NCI-H2196 treated with DMSO at 0.1 percent for 48 hours (cell line): ENCODE measurements at regions not wholly inside any gene's neighbourhood (a gene's known extent, or its start where the extent isn't known, plus 50 kb on each side); places are given as distances from the start of the nearest gene placed in this dataset.
"Not testable (repeated sequence)": the region's sequence is repeated elsewhere in the genome, so short reads cannot be mapped to it uniquely, and the experiment has no call there.

Experiments
- DNase-seq: peaks from one replicate; lab custom pipeline; 2025; ENCODE audit not compliant: unreplicated experiment; lab: John Stamatoyannopoulos, UW

DNA sequence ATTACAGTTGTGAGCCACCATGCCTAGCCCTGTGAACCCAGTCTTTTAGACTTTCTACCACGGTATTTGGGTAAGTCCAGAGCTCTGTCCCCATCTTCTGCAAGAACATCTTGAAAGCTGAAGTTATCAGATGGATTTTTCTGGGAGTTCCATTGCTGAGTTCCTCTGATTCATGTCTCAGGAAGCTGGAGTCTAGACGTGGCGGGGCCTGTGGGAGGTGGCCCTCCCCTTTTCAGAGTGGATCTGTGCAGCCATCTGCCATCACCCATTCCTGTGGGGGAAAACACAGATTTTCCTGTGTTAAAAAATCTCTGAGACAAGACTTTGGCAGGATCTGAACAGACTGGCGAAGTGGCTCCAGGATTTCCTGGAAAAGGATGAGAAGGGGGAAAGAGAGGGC is 234.3 kb downstream of the NPIPA7 start:
- not testable (repeated sequence) for DNase-seq

DNA sequence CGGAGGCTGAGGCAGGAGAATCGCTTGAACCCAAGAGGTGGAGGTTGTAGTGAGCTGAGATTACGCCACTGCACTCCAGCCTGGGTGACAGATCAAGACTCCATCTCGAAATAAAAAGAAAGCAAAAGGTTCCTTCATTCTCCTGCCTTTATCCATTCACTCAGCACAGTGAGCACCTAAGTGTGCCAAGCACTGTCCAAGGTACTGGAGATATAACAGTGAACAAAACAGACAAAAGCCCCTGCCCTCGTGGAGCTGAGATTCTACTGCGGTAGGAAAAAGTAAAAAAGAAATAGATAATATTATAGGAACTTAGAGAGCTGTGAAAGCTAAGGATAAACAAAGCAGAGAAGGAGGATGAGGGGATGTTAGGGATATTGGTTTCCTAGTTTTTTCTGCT is 235.5 kb downstream of the NPIPA7 start:
- DNase-seq: not testable (repeated sequence)

DNA sequence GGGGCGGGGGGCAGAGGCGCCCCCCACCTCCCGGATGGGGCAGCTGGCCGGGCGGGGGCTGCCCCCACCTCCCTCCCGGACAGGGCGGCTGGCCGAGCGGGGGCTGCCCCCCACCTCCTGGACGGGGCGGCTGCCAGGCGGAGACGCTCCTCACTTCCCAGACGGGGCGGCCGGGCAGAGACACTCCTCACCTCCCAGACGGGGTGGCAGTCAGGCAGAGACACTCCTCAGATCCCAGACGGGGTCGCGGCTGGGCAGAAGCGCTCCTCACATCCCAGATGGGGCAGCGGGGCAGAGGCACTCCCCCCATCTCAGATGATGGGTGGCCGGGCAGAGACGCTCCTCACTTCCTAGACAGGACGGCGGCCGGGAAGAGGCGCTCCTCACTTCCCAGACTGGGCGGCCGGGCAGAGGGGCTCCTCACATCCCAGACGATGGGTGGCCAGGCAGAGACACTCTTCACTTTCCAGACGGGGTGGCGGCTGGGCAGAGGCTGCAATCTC is 240.1 kb downstream of the NPIPA7 start:
- DNase-seq: not testable (repeated sequence)

DNA sequence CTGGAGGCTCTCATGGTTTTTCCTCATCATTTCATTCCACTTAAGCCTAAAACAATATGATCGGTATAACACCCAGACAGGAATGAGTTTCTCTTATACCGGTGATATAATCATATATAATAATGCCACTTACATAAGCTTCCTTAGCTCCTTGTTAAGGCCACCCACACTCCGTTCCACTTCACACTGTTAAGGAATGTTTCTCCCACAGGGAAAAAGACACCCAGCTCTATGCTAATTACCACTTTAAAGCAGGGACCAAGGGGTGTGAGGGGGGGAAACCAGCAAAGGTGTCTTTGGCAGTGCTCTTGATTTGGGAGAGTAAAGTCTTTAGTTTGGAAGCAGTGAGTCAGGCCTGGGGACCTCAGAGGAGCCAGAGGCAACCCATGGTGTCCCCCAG is 245.4 kb downstream of the NPIPA7 start:
- not testable (repeated sequence) for DNase-seq

DNA sequence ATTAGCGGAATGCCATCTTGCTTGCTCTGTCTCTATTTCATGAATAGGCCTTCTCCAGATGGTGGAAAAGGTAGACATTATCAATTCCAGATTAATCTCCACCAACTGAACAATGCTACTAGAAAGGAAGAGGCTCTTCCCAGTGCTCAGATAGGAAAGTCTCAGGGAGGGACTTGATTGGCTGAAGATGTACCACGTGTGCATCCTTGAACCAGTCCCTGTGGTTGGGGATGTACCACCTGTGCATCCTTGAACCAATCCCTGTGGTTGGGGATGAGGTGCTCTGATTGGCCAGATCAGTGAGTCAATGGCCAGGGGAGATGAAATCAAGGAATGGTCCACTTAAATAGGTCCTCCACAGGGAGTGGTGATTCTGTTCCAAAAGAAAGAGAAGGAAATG is 246.2 kb downstream of the NPIPA7 start:
- not testable (repeated sequence) for DNase-seq

DNA sequence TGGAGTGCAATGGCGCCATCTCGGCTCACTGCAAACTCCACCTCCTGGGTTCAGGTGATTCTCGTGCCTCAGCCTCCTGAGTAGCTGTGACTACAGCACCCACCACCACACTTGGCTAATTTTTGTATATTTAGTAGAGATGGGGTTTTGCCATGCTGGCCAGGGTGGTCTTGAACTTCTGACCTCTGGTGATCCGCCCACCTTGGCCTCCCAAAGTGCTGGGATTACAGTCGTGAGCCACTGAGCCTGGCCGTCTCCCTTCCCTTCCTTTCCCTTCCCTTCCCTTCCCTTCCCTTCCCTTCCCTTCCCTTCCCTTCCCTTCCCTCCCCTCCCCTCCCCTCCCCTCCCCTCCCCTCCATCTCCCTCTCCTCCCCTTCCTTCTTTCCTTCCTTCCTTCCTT is 248.9 kb downstream of the NPIPA7 start:
- not testable (repeated sequence) for DNase-seq

DNA sequence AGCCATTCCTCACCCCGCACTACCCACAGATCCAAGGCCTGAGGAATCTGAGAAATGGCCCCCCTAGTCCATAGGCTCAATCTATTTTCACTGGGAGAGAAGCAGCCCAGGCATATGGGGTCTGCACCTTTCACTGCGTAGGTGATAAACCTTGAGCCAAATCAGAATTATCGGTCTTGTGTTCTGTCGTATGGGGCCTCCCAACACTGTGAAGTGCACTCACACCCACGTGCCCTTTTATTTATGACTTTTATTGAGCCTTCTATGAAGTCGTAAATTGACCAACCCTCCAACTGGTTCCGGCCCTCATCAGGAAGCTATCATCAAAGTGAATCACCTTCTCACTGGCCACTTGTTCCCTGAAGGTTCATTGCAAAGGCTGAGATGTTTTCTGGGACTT is 259.3 kb downstream of the NPIPA7 start:
- DNase-seq: not testable (repeated sequence)

DNA sequence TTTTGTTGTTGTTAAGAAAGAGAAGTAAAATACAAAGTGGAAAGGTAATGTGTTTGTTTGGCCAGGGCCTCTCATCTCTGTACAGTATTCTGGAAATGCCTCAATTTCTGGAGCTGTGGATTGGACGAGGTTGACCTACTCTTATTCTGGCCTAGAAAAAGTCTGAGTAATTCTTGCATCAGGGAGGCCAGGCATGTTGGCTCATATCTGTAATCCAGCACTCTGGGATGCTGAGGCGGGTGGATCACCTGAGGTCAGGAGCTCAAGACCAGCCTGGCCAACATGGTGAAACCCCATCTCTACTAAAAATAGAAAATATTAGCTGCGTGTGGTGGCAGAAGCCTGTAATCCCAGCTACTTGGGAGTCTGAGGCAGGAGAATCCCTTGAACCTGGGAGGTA is 259.8 kb downstream of the NPIPA7 start:
- DNase-seq: not testable (repeated sequence)

DNA sequence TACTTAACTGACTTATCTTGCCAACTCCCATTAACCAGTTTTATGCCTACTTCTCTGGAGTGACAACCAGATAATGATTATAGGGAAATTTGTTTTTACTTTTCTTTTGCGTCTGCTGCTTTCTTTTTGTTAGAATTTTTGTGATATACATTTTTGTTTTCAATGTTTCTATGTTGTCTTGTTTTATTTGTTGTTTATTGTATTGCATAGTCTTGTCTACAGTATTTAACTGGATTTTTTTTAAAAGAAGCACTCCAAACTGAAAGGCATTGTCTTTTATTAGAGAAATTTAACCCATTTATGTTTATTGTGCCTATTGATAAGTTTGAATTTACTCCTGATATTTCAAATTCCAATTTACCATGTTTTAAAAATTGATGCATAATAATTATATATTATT is 264.9 kb downstream of the NPIPA7 start:
- DNase-seq: not testable (repeated sequence)

DNA sequence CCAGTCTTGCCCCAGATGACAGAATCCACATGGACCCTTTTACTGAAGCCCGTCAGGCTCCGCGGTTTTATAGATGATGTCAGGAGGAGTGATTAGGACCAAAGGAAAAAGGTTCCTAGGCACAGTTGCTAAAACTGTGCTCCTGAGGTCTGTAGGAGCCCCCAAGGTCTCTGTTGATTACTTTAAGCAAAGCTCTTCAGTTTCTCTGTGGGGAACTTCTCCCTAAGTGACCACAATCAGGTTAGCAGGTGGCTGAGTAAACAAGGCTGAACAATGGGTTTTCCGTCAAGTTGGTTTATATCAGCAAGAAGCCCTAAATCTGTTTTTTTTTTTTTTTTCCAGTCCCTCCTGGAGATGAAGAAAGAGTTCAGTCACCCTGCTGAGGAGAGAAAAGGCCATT is 269.1 kb downstream of the NPIPA7 start:
- not testable (repeated sequence) for DNase-seq

DNA sequence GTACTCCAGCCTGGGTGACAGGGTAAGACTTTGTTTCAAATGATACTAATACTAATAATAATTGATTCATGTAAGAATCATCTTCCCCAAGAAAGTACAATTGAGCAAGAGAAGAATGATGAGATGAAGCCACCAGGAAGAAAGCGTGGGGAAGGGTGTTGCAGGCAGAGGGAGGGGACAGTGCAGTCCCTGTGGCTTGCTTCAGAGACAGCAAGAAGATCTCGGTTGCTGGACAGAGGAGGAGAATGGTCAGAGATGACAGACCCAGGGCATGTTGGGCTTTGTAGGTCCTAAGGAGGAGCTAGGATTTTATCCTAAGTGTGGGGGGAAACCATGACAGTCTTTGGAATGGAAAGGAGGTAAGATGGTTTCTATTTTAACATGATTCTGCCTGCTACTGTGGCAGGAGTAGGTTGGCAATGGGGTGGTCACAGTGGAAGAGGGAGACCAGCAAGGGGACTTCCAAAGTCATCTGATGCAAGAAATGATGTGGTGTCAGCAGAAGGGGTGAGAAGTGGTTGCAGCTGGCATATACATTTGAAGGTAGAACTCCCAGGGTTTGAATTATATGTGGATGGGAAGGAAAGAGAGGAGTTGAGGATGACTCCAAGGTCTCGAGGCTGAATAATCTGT is 293.4 kb downstream of the NPIPA7 start:
- not testable (repeated sequence) for DNase-seq

DNA sequence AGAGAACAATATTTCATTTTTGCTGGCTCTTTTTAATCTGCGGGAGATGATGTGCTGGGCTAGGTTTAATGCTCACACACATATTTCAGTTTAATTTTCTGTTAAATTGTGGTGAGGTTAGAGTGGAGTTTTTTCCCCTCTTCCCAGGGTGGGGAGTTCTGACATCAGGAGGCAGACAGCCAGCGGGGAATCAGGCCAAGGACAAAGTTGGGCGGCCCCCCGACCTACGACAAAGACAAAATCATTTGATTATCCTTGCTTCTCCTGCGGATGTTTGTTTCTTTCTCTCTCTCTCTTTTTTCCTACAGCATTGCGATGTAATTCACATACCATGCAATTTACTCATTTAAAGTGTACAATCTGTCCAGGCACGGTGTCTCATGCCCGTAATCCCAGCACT is 295.9 kb downstream of the NPIPA7 start:
- DNase-seq: not testable (repeated sequence)

DNA sequence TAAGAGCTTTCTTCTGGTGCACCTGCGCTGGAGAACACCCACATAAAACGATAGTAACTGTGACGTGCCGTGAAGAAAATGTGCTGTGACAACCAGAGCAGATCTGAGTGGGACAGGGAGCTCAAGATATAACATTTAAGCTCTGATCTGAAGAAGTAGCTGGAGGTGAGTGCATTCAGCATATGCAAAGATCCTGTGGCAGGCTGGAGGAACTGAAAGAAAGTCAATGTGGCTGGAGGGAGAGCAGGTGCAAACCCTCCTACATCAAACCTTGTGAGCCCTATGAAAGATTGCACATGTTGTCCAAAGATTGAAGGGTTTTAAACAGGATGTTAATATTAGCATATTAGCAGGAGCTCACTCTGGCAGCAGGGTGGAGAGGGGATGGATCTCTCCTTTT is 342.9 kb downstream of the NPIPA7 start:
- DNase-seq: not testable (repeated sequence)

DNA sequence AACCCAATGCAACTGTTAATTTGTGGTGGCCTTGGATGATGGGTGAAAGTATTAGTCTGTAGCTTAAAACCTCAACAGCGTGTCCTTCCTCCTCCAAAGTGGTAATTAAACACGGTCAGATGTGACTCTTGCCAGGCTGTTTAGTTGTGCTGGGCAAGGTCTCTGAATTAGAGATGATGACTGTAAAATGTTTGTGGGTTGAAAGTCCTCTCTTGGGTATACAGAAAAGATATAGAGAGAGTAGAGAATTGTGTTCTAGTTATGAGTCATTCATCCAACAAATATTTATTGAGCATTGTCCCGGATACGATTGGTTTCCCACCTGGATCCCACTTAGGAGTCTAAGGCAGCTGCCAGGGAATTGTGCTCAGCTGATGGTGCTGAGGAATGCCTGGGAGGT is 343.7 kb downstream of the NPIPA7 start:
- DNase-seq: not testable (repeated sequence)

DNA sequence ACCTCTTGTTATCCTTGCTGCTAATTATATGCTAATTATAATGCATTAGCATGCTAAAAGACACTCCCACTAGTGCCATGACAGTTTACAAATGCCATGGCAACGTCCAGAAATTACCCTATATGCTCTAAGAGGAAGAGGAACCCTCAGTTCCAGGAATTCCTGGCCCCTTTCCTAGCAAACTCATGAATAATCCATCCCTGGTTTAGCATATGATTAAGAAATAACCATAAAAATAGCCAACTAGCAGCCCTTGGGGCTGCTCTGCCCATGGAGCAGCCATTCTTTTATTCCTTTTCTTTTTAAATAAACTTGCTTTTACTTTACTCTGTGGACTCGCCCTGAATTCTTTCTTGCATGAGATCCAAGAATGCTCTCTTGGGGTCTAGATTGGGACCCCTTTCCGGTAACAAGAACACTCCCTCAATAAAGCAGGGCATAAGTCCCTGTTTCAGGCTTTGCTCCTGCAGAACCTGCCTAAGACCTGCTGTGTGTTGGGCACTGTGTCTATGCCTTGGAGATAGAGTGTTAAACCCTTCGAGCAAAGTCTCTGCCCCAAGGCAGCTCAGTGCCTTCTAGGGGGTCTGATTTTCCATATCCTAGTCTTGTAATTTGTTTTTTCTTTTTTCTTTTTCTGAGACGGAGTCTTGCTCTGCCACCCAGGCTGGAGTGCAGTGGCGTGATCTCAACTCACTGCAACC is 345.0 kb downstream of the NPIPA7 start:
- not testable (repeated sequence) for DNase-seq

DNA sequence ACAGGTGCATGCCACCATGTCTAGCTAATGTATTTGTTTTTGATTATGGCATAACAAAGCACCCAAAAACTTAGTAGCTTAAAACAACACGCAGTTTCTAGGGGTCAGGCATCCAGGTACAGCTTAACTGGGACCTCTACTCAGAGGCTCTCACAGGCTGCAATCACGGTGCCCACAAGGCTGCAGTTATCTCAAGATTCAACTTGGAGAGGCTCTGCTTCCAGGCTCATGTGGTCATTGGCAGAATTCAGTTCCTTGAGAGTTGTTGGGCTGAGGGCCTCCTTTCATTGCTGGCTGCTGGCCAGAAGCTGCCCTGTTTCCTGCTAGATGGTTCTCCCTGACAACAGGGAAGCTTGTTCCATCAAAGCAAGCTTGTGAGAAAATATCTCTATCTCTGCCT is 348.1 kb downstream of the NPIPA7 start:
- not testable (repeated sequence) for DNase-seq

DNA sequence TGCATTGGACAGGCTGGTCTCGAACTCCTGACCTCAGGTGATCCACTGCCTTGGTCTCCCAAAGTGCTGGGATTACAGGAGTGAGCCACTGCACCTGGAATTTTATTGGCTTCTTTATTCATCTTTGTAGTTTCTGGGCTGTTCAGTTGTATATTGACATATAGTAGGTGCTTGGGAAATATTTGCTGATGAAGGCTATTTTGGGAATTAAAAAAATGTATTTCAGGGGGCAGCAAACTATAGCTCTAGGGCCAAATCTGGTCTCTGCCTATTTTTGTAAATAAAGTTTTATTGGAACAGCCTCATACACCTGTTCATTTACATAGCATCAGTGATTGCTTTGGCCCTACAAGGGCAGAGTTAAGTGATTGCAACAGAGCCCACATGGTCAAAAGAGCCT is 363.6 kb downstream of the NPIPA7 start:
- not testable (repeated sequence) for DNase-seq

DNA sequence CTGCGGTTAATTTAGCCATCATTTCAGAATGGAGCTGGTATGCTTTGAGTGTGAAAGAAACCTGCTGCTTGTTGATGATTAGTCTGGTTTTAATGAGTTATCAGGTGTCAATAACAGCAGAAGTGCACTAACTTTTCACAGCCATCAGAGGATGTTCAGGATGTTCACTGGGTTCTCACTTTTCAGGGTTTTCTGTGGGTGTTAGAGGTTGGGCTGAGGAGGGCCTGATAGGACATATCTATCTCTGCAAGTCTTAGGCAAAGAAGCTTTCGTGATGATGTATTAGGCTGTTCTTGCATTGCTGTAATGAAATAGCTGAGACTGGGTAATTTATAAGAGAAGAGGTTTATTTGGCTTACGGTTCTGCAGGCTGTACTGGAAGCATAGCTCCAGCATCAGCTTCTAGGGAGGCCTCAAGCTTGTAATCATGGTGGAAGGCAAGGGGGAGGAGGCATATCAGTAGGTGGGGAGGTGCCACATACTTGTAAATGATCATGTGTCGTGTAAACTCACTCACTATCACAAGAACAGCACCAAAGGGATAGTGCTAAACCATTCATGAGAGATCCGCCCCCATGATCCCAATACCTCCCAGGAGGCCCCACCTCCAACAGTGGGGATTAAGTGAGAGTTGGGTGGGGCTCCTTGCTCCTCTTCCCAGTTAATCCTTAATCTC is 376.2 kb downstream of the NPIPA7 start:
- not testable (repeated sequence) for DNase-seq

DNA sequence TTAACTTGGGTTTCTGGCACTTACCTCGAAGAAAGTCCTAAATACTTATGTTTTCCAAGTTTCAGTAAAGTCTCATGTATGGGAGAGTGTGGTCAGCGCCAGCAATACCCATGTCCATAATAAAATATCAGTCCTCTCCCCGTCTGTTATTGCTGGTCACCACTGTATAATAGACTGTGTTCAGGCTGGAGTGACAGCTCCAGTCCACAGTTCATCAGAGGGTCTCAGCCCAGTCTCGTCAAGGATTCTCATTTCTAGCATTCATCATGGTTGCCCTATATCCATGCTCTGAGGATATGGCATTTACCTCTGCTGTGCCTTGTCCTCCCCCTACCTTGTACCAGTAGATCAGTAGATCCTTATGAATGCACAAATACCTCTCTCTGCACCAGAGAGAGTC is 384.5 kb downstream of the NPIPA7 start:
- no peak for DNase-seq

DNA sequence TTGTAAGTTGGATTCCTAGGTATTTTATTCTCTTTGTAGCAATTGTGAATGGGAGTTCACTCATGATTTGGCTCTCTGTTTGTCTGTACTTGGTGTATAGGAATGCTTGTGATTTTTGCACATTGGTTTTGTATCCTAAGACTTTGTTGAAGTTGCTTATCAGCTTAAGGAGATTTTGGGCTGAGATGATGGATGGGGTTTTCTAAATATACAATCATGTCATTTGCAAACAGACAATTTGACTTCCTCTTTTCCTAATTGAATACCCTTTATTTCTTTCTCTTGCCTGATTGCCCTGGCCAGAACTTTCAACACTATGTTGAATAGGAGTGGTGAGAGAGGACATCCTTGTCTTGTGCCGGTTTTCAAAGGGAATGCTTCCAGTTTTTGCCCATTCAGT is 391.8 kb downstream of the NPIPA7 start:
- DNase-seq: not testable (repeated sequence)

DNA sequence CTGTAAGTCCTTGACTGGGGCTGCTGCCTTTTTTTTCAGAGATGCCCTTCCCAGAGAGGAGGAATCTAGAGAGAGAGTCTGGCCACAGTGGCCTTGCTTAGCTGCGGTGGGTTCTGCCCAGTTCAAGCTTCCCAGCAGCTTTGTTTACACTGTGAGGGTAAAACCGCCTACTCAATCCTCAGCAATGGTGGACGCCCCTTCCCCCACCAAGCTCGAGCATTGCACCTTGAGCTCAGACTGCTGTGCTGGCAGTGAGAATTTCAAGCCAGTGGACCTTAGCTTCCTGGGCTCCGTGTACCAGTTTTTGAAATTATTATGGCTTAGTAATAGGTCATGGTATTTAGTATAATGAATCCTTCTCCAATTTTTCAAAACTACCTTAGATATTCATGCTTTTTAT is 395.4 kb downstream of the NPIPA7 start:
- DNase-seq: no peak

DNA sequence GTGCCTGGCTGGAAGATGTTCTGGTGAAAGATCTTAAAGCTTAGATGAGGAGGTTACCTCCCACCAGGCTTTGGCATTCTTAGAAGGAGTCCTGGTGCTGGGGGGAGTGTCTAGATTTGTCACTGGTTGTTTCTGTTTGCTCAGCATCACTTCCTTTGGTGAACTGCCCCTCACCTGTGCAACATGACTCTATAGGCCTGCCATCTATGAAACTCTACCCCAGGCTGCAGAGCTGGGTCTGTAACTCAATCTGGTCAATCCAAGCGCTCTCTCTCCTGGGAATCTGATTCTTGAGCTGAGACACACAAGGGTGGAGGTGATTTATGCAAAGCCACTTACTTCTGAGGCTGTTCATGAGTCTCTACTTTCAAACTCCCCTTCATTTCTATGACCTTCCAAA is 399.4 kb downstream of the NPIPA7 start:
- DNase-seq: no peak
